Left forelimb (tissue), 1 donor: ENCODE measurements at regions not wholly inside any gene's neighbourhood (a gene's known extent, or its start where the extent isn't known, plus 50 kb on each side); places are given as distances from the start of the nearest gene placed in this dataset.

ENCODE experiments used
- DNase-seq: peaks from one replicate; pipeline ENCODE4 v3.0.0-alpha.2; 2018; ENCODE audit warnings: low spot score

- no peak for DNase-seq
Observed at GRCh38 chr5:143464723-143465490, 61.4 kb upstream of the NR3C1 start.

- no peak for DNase-seq
Observed at GRCh38 chr5:143462431-143462830, 58.9 kb upstream of the NR3C1 start.

- DNase-seq, result no peak
Observed at GRCh38 chr5:143459433-143459832, 55.9 kb upstream of the NR3C1 start.

GRCh38 chr5:143456952-143457547, 53.6 kb upstream of the NR3C1 start:
- no peak for DNase-seq

- DNase-seq, result no peak
Observed at GRCh38 chr5:143454936-143455516, 51.5 kb upstream of the NR3C1 start.

- DNase-seq, result no peak
Observed at GRCh38 chr5:143453720-143454119, 50.2 kb upstream of the NR3C1 start.
